GF-D8 (cell line): ENCODE measurements at regions not wholly inside any gene's neighbourhood (a gene's known extent, or its start where the extent isn't known, plus 50 kb on each side); places are given as distances from the start of the nearest gene placed in this dataset.
"Not testable (repeated sequence)": the region's sequence is repeated elsewhere in the genome, so short reads cannot be mapped to it uniquely, and the experiment has no call there.

Source experiments
- DNase-seq: peaks from one replicate; lab custom pipeline; 2025; lab: John Stamatoyannopoulos, UW

DNA sequence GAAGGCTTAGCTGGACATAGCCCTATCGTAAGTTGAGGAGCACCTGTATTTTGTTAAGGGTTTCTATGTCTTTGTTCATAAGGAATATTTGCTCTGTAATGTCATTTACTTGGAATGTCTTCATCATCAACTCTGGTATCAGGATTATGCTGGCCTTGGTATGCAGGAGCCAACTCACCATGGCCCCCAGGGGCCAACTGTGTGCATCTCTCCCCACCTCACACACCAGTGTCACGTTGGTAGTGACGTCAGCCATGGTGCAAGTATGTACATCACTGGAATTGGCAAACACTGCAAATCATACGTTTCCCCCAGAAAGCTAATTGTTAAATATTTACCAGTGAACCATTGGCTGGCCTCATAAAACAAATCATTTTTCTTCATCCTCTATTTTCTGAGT is 70.8 kb downstream of the YTHDF1 start:
- DNase-seq: no peak

DNA sequence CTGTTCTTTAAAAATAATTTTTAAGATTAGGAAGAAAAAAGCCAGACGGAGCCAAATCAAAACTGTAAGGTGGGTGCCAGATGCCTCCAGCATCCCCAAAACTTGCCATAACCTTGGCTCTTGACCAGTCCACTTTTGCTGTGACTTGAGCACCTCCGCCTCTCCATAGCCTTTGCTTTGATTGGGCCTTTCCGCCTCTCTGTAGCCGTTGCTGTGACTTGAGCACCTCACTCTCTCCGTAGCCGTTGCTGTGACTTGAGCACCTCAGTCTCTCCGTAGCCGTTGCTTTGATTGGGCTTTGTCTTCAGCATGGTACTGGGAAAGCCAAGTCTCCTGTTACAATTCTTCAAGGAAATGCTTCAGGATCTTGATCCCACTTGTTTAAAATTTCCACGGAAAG is 73.0 kb downstream of the YTHDF1 start:
- DNase-seq: no peak

DNA sequence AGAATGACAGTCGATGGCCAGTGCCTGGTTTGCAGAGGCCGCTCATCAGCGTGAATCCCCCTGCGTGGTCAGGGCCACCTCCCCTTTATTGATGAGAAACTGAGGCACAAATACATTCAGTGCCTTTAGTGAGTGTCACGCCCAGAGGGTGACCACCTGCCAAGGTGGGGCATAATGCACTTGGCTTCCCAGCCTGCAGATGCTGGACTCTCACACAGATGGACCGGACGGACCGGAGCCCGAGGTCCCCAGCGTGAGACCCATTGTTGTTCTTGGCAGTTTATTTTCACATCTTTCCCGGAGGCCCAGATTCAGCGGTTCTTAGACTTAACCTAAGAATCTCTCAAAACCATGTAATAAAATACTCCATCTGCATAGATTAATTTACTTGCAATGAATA is 74.4 kb downstream of the YTHDF1 start:
- no peak for DNase-seq

DNA sequence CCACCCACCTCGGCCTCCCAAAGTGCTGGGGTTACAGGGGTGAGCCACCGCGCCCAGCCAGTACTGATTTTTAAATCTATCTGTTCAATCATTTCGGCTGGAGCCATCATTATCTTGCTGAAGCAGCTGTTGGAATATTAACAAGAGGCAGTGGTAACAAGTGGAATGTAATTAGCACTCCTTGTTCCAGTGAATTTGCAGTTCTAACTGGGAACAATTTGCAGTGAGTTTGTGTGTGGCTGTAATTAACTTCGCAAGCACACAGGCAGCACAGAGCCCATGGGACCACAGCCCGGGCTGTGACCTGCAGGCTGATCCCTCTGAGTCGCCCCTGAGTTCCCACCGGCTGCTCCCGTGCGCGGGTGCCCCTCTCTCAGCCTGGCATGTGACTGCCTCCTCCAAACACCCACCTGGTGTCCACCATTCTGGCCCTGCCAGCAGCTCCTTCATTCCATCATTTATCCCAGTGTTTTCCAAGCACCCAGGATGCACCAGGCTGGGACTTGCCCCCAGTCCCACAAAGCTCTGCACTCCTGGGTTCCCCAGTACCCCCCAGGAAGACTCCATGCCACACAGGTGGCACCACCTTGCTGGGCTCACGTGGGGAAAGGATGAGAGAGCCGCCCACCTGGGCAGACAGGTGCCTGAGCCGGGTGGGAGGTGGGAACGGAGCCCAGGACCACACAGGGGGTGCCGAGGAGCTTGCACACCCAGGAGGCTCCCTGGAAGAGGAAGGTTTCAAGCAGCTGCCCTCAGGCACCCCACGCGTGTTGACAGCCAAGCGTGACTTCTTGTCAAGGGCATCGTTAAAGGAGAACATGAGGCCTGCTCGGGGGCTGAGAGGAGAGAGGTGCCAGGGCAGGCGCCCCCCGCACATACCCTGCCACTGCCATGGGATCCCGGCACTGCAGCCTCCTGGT is 75.2 kb downstream of the YTHDF1 start:
- DNase-seq: no peak

DNA sequence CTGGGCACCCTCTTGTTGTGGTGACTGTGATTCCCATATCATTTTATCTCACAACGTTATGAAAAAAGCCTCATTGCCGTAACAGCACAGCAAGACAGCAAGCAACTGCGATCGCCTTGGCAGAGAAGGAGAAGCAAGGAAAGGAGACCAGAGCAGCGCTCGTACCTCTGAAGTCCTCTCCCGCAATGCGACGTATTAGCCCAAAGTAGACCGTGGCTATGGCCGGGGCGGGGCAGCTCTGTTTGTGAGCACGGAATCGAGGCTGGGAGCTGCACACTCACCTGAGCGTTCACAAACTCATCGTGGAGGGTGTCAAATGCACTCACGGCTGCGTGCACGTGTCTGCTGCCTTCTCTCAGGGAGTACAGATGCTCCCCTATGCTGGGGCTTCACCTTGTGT is 76.1 kb downstream of the YTHDF1 start:
- DNase-seq: no peak

DNA sequence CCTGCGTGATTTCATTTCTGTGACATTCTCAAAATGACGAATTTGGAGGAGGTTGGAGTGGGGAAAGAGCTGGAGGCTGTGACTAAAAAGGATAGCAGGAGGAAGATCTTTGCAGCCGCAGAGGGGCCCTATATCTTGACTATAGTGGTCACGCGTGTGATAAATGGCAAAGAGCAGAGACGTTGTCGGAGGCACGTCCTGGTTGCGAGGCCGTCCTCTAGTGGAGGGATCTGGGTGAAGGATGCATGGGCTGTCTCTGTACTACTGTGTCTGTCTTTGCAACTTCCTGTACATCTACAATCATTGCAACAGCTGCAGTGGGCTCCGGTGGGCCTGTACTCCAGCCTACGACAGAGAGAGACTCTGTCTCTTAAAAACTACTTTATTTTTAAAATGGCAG is 76.6 kb downstream of the YTHDF1 start:
- no peak for DNase-seq

- DNase-seq: no peak
Measured at GRCh38 chr20:63138855-63139341, 77.0 kb downstream of the YTHDF1 start.

DNA sequence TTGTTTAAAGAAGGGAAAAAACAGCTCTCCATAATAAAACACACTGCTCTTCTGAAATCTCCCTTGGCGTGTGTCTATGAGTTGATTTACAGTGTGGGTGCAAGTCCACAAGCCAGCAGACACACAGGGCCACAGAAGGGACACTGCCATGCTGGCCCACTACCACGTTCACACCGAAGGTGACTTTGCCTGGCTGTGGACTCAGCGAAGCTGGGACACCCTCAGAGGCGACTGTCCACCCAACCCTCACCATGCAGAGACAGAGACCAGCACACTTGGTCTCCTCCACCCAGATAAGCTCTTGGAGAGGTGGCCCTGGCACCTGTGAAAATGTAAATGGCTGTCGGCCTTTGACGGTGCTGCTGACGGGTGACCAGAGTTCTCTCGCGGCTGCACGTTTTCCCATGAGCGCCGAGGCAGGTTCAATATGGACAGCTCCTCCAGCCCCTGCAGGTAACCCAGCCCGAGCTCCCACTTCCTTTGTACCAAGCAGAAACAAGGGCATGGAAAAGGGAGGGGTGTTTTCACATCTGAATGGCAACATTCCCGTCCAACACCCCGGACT is 78.0 kb downstream of the YTHDF1 start:
- DNase-seq: no peak

GRCh38 chr20:63136296-63136695 is 79.6 kb downstream of the YTHDF1 start:
- no peak for DNase-seq

- no peak for DNase-seq
Measured at GRCh38 chr20:63135411-63135810, 80.5 kb downstream of the YTHDF1 start.

GRCh38 chr20:63134711-63135361 is 81.1 kb downstream of the YTHDF1 start:
- not testable (repeated sequence) for DNase-seq

- no peak for DNase-seq
Measured at GRCh38 chr20:63134201-63134612, 81.7 kb downstream of the YTHDF1 start.

GRCh38 chr20:63133481-63134091 is 82.3 kb downstream of the YTHDF1 start:
- DNase-seq: no peak

DNA sequence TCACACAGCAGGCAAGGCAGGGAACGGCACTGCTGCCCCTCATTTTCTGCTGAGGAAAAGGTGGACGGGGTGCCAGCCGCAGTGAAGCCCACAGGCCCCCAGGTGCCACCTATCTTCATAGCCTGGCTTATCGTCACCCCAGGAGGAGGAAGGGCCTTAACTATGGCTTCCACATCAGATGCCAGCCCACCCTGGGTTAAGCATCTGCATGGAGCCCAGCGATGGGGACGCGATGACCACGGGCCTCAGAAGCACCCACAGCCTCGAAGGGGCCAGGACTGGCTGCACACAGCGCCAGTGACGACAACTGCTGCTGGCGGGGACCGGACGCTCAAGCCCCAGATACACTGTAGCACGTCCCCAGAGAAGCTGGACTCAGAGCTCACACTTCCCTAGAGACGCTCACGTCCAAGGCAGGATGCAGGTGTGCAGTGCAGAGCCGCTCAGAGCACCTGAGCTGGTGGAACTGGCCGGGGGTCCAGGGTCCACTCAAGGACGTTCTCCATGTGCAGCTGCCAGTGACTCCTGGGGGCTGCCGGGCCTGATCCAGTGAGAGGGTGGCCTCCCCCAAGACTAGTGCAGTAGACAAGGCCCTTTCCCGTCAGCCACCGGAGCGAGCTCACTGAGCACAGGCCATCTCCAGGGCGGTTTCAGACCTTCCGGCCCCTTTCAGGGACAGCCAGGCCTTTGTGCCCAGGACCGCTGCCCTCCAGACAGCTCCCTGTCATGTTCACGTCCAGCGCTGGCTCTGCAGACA is 83.0 kb downstream of the YTHDF1 start:
- no peak for DNase-seq

DNA sequence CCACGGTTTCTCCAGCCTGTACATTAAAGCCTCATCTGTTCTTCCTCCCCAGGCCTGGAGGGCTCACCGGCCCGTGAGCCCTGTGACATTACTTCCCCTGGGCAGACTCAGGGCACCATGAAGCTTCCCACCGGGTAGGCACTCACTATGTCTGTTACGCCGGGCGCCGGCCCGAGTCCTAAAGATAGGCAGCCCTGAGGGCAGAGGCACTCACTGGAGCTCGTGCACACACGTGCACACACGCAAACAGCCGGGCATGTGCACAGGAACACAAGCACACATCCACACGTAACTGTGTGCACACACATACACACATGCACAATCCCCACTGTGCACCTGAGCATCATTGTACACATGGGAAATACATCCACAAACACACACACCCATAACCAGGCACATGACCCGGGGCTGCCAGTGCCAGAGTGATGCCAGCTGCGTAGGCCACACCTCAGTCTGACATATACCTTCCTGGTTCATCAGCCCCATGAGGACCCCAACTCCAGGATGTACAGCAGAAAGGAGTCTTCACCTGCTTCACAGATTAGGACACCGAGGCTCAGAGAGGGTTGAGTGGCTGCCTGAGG is 83.7 kb downstream of the YTHDF1 start:
- no peak for DNase-seq

GRCh38 chr20:63130658-63131577 is 85.0 kb downstream of the YTHDF1 start:
- DNase-seq: no peak

DNA sequence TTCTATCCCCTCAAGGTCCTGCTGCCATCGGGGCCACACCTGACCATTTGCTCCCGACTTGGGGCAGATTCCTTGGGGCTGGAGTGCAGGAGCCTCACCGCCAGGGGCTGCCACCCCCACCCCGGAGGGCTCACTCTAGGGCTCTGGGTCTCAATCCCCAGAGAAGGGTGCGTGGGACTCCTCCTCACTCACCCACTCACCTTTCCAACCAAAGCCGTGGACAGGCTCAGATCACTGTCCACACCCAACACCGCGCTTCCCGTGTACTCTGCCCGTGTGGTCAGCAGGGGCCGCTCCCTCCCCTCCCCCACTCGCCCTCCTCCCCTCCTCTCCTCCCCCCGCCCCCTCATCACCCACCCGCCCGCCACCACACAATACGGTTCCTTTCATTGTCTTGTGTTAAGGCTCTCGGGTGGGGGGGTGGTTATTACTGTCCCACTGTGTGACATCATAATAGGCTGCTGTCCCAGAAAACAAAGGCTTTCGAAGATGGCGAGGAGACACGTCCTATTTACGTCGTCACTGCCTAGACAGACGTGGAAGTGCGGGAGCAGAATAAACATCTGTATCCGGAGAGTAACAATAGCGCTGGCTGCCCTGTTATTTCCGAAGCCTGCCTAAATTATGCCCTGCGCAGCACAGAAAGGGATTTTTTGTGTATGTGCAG is 85.8 kb downstream of the YTHDF1 start:
- no peak for DNase-seq

DNA sequence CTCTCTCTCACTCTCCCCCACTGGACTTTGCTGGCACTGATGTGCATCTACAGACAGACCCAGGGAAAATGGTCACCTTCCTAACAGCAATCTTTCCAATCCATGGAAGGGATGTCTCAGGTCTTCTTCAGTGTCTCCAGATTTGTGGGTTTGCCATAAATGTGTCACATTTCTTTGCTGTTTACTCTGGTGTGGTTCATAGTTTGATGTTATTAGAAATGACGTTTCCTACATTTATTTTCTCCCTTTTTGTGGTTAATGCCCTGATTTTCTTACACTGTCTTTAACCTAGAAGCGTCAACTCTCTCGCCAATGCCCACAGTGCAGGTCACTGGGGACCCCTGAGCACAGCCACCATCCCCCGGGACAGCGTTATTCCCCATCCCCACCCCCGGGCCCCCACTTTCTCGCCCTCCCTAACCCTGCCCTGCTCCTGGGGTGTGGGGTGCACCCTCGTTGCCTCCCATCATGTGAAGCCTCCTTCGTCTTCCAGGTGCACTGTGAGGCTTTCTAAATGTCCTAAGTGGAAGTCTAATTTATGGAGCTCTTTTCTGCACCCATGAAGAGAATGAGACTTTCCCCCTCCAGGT is 86.5 kb downstream of the YTHDF1 start:
- DNase-seq: no peak

- DNase-seq: no peak
Measured at GRCh38 chr20:63128956-63129355, 87.0 kb downstream of the YTHDF1 start.
